PC-9 (cell line): ENCODE measurements at regions not wholly inside any gene's neighbourhood (a gene's known extent, or its start where the extent isn't known, plus 50 kb on each side); places are given as distances from the start of the nearest gene placed in this dataset.

Source experiments
- CTCF ChIP-seq: fragments of 200-600 bp; sonication (generic); conservative IDR thresholded peaks from 2 replicates; pipeline ENCODE4 v1.6.1; 2017; ENCODE audit warnings: mixed run types, antibody characterized with exemption, mild to moderate bottlenecking, moderate library complexity
- EZH2 ChIP-seq: fragments of 200-600 bp; sonication (generic); IDR thresholded peaks from 2 replicates; pipeline ENCODE4 v1.8.0; 2017; ENCODE audit warnings: antibody characterized with exemption, low read depth

DNA sequence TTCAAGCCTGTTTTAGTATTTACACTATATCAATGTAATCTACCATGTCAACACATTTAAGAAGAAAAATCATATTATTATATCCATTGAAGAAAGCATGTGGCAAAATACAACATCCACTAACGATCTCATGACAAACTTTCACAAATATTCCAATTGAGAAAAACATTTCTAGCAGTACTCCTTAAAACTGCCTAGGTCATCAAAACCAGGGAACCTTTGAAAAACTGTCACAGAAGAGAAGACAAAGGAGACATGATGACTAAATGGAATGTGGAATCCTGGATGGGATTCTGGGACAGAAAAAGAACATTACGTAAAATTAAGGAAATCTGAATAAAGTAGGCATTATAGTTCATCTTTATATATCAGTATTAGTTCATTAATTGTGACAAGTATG is 1091.3 kb upstream of the CDH6 start:
- TF ChIP-seq CTCF, result no peak
- no peak for TF ChIP-seq EZH2
